ENCODE measurements at regions not wholly inside any gene's neighbourhood (a gene's known extent, or its start where the extent isn't known, plus 50 kb on each side); places are given as distances from the start of the nearest gene placed in this dataset.
A peak's percentile ranks its signal among the peaks of the same experiment; 100 is the strongest.
"Not testable (repeated sequence)": the region's sequence is repeated elsewhere in the genome, so short reads cannot be mapped to it uniquely, and the experiment has no call there.

DNA sequence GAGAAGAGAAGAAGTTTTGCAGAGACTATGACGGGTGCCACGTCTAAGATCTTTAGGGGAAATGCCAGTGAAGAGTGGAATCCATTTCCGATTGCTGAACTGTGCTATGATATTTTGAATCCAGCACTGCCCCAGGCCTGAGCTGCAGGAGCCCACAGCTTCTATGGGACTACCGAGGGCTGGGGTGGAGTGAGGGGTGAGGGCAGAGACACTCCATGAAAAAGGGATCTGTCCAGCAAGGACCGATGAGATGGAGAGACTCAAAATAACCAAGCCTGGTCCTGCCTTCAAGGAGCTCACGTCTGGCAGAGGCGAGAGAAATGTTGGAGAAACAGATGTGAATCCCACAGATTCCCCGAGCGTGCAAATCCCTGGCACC is 79.8 kb upstream of the MEF2A start:
- no peak for DNase-seq (ENCODE audit: low read depth)
- in situ Hi-C loops (cut with HindIII; ENCODE audit: low sequenced_read_pairs), result no loop called here
- peak overlapping the region; percentile 30 for H3K4me3 ChIP-seq (ENCODE audit: low read depth, low read length)
- TF ChIP-seq, protein P1, sequence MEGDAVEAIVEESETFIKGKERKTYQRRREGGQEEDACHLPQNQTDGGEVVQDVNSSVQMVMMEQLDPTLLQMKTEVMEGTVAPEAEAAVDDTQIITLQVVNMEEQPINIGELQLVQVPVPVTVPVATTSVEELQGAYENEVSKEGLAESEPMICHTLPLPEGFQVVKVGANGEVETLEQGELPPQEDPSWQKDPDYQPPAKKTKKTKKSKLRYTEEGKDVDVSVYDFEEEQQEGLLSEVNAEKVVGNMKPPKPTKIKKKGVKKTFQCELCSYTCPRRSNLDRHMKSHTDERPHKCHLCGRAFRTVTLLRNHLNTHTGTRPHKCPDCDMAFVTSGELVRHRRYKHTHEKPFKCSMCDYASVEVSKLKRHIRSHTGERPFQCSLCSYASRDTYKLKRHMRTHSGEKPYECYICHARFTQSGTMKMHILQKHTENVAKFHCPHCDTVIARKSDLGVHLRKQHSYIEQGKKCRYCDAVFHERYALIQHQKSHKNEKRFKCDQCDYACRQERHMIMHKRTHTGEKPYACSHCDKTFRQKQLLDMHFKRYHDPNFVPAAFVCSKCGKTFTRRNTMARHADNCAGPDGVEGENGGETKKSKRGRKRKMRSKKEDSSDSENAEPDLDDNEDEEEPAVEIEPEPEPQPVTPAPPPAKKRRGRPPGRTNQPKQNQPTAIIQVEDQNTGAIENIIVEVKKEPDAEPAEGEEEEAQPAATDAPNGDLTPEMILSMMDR (IDR thresholded peaks at IDR 0.05; ENCODE audit: low read depth, low read length, missing control alignments), result no peak

DNA sequence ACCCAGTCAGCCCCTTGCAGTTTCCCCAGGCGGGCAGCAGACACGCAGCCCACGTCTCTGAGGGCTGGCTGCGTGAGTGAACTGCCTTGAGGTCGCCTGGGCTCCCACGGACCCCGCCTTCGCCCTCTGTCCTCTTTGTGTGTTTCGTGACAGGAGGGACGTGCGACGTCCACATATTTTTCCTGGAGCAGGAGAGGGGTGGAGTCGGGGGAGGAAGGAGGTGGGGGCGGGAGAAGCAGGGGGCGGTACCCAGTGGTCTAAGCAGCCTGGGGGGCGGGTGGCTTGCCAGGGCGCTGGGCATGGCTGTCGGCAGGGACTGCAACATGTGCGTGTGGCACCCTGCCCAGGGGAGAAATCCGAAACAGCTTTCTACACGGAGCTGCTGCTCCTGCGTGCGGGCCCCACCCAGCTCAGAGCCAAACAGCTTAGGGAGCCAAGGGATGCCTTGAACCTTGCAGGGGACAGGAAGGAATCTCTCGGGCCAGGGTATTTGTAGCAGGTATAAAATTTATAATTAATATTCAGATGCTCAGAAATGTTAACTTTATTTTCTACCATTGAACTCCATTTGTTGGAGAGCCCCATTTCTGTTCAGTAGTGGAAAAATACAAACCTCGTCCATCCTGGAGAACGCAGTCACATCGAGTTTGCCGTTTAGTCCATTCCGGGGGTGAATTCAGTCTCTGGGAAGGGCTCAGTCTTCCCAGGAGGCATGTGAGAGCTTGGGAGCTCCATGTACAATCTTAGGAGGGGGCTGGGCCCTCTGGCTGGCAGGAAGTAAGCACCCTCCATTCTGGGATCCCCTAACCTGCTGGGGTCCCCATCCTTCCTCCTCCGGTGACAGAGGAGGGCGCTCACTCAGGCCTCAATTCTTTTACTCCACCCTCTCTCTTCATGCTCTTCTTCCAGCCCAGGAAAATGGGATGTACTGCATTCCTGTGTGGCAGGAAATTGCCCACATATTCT is 79.1 kb upstream of the MEF2A start:
- TF ChIP-seq, protein P1 (IDR thresholded peaks at IDR 0.05; ENCODE audit: low read depth, low read length, missing control alignments), result no peak
- no peak for DNase-seq (ENCODE audit: low read depth)
- peak overlapping the region; percentile 30 for H3K4me3 ChIP-seq (ENCODE audit: low read depth, low read length)
- in situ Hi-C loops (cut with HindIII; ENCODE audit: low sequenced_read_pairs), result no loop called here

DNA sequence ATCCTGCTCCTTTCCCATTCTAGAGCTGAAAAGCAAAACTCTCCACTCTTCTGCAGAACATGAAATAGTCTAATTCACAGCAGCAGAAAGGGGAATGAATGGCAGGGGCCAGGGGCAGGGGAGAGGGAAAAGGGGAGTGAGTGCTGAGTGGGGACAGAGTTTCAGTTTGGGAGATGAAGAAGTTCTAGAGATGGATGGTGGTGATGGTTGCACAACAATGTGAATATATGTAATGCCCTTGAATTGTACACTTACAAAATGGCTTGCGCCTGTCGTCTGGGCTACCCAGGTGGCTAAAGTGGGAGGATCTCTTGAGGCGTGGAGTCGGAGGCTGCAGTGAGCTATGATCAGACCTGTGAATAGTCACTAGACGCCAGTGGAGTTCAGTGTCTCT is 78.5 kb upstream of the MEF2A start:
- in situ Hi-C loops (cut with HindIII; ENCODE audit: low sequenced_read_pairs), result no loop called here
- H3K4me3 ChIP-seq (ENCODE audit: low read depth, low read length), result no peak overlapping the region
- no peak for DNase-seq (ENCODE audit: low read depth)
- TF ChIP-seq, protein P1 (IDR thresholded peaks at IDR 0.05; ENCODE audit: low read depth, low read length, missing control alignments), result no peak

DNA sequence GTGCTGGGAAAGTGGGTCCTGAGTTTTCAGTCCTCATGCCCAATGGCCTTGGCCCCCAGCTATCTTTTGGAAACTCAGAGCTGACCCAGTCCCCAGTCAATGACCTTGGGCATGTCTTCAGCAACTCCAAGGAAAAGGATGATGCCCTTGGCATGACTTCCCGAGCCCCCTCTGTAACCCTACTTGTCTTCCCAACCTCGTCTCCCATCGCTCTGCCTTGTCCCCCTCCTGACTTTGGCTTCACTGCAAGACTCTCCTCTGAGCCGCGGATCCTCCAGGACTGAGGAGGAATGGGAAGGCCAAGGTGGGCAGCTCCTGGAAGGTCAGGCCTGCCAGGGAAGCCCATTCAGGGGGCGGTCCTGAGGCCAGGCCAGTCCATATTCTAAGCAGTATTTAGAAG is 73.5 kb upstream of the MEF2A start:
- TF ChIP-seq, protein P1 (IDR thresholded peaks at IDR 0.05; ENCODE audit: low read depth, low read length, missing control alignments), result no peak
- no peak for DNase-seq (ENCODE audit: low read depth)
- H3K4me3 ChIP-seq (ENCODE audit: low read depth, low read length), result no peak overlapping the region
- in situ Hi-C loops (cut with HindIII; ENCODE audit: low sequenced_read_pairs), result no loop called here

DNA sequence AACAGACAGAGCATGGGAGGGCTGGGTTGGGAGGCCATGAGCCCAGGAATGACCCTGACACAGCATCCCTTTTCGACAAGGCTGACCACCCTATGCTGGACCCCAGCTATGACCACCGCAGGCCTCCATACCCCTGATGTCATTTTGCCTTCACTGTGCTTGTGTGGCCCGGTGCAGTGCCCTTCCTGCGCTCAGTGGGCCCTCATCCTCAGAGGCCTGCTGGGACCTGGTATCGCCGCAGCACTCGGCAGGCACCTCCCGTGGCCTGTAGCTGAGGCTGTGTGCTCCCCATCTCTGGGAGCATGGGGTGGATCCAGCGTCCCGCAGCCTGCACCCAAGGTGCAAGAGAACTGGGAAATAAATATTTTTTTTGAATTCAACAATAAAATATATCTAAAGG is 73.1 kb upstream of the MEF2A start:
- no peak for DNase-seq (ENCODE audit: low read depth)
- in situ Hi-C loops (cut with HindIII; ENCODE audit: low sequenced_read_pairs), result no loop called here
- TF ChIP-seq, protein P1 (IDR thresholded peaks at IDR 0.05; ENCODE audit: low read depth, low read length, missing control alignments), result no peak
- H3K4me3 ChIP-seq (ENCODE audit: low read depth, low read length), result no peak overlapping the region

DNA sequence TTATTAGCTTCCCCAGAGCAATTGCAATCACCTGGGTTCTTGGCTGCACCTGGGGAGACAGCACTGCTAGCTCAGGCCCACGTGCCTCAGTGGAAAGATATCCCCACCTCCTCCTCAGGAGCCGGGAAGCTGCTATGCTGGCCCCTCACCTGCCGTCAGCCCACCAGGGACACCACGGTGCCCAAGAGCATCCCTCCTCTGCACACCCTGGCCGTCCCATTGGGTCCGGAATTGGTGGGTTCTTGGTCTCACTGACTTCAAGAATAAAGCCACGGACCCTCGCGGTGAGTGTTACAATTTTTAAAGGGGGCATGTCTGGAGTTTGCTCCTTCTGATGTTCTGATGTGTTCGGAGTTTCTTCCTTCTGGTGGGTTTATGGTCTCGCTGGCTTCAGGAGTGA is 72.3 kb upstream of the MEF2A start:
- TF ChIP-seq, protein P1 (IDR thresholded peaks at IDR 0.05; ENCODE audit: low read depth, low read length, missing control alignments), result no peak
- in situ Hi-C loops (cut with HindIII; ENCODE audit: low sequenced_read_pairs), result no loop called here
- no peak overlapping the region for H3K4me3 ChIP-seq (ENCODE audit: low read depth, low read length)
- no peak for DNase-seq (ENCODE audit: low read depth)

DNA sequence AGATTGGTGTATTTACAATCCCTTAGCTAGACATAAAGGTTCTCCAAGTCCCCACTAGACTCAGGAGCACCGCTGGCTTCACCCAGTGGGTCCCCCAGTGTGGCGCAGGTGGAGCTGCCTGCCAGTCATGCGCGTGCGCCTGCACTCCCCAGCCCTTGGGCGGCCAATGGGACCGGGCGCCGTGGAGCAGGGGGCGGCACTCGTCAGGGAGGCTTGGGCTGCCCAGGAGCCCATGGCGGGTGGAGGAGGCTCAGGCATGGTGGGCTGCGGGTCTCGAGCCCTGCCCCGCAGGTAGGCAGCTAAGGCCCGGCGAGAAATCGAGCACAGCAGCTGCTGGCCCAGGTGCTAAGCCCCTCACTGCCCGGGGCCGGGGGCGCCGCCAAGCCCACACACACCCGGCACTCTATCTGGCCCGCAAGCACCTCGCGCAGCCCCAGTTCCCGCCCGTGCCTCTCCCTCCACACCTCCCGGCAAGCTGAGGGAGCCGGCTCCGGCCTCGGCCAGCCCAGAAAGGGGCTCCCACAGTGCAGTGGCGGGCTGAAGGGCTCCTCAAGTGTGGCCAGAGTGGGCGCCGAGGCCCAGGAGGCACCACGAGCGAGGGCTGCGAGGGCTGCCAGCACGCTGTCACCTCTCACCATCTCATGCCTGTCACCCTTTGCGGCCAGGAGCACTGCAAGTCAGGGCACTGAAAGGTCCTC is 71.1 kb upstream of the MEF2A start:
- DNase-seq (ENCODE audit: low read depth); in situ Hi-C loops (cut with HindIII; ENCODE audit: low sequenced_read_pairs); H3K4me3 ChIP-seq (ENCODE audit: low read depth, low read length): not testable (repeated sequence)

All from astrocyte of the cerebellum (primary cell).